GM18858 (cell line): ENCODE measurements at regions not wholly inside any gene's neighbourhood (a gene's known extent, or its start where the extent isn't known, plus 50 kb on each side); places are given as distances from the start of the nearest gene placed in this dataset.

Source experiments
- ATAC-seq: cut with Tn5 transposase; IDR thresholded peaks from one replicate; pipeline ENCODE4 v1.9.1; 2021; ENCODE audit not compliant: unreplicated experiment

DNA sequence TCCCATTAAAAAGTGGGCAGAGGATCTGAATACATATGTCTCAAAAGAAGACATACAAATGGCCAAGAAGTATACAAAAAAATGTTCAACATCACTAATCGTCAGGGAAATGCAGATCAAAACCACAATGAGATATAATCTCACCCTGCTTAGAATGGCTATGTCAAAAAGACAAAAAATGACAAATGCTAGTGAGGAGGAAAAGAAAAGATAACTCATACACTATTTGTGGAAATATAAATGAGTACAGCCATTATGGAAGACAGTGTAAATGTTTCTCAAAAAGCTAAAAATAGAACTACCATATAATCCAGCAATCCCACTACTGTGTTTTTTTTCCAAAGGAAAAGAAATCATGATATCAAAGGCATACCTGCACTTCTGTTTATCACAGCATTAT, 450.7 kb downstream of the EFNA5 start:
- ATAC-seq = no peak

DNA sequence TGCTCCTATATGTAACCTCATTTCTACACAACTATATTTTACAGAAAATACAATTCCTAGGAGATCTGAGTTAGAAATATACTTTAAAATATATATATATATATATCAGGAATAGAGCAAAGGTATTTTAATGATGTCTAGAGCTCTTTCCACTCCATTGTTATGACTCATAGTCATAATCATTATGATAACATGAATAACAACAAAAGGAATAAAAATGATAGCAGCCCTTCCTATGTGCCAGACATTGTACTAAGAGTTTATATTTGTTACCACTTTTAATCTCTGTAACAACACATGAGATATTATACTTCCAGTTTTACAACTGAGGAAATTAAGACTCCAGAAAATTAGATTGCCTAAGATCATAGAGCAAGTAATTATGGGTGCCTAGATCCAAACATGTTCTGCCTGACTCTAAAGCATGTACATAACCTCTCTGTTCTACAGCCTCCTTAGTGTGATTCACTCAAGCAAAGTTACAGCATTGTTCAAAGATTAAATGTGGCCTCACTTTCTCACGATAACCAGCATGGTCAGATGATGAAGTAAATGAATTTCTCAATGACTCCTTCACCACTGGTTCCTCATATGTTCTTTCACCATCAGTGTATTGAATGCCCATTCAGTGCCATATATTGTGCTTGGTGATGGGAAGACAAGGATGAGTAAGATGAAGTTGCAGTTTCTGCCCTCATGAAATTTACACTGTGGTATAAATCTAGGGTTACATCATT, 452.1 kb downstream of the EFNA5 start:
- no peak for ATAC-seq

DNA sequence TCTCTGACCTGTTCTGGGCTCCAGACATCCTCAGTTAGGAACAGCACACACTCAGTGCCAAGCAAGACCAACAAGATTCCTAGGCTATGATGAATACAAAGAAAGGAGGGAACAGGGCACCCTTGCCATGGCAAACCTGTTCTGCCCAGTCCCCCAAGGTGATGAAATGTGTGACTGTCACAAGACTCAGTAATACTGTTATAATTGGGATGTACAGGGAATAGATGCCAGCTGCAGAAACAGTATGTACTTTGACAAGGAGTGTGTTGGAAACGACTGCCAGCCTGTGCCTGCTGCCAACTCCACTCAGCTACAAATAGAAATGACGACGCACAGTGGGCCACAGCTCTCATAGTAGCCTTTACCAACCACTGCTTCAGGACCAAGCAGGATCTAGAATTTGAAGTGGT, 453.0 kb downstream of the EFNA5 start:
- ATAC-seq = no peak

DNA sequence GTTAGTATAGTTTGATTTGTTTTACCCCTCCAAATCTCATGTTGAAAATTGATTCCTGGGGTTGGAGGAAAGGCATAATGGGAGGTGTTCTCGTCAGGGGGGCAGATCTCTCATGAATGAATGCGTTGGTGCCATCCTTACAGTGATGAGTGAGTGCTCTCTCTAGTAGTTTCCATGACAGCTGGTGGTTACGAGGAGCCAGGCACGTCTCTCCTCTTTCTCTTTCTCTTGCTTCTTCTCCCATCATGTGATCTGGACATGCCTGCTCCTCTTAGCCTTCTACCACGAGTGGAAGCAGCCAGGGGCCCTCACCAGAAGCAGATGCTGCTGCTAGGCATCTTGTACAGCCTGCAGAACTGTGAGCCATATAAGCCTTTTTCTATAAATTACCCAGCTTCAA, 454.1 kb downstream of the EFNA5 start:
- no peak for ATAC-seq

GRCh38 chr5:107215611-107216010, 455.1 kb downstream of the EFNA5 start:
- no peak for ATAC-seq

GRCh38 chr5:107213025-107213424, 457.7 kb downstream of the EFNA5 start:
- no peak for ATAC-seq

- no peak for ATAC-seq
These were observed 459.1 kb downstream of the EFNA5 start for GRCh38 chr5:107211630-107212029.

DNA sequence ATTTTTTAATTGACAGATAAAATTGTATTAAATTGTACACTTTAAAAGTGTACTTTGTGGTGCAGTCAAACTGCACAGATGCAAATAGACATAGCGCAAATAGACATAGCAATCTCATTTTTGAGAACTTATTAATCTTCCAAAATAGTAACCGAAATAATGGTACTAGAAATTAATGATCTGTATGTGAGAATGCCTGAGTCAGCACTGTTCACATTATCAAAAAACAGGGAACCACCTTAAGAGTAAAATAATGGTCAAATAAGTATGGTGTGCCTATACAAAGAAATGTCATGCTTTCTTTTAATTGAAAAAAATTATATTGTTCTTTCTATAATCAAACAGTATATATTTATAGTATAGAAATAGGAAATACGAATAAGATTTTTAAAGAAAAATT, 461.9 kb downstream of the EFNA5 start:
- no peak for ATAC-seq

GRCh38 chr5:107204413-107204812, 466.3 kb downstream of the EFNA5 start:
- ATAC-seq = no peak

- ATAC-seq = no peak
These were observed 467.5 kb downstream of the EFNA5 start for GRCh38 chr5:107203243-107203642.

- no peak for ATAC-seq
These were observed 471.0 kb downstream of the EFNA5 start for GRCh38 chr5:107199756-107200155.

DNA sequence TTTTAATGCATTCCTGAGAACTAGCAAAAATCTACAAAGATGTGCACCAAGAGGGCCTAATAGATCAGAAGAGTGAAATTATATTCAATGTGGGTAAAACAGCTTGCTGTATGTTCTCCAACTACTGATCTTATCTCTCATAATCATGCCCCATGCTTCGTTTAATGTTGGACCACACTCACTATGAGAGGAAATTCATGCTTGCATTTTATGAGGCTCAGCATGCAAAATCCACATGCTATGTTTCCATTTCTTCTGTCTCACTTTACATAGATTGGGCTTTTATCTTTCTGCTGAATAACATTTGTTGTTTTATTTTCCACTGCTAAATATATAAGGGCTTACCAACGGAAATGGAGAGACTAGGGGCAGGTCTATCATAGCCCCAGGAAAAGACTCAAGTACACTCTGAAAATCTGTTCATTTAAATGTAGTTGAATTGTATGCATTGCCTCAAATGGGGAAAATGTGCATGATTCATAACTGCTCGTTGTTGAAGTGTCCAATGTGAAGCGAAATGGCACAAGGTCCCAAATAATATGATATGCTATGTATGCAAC, 474.2 kb downstream of the EFNA5 start:
- ATAC-seq = no peak

DNA sequence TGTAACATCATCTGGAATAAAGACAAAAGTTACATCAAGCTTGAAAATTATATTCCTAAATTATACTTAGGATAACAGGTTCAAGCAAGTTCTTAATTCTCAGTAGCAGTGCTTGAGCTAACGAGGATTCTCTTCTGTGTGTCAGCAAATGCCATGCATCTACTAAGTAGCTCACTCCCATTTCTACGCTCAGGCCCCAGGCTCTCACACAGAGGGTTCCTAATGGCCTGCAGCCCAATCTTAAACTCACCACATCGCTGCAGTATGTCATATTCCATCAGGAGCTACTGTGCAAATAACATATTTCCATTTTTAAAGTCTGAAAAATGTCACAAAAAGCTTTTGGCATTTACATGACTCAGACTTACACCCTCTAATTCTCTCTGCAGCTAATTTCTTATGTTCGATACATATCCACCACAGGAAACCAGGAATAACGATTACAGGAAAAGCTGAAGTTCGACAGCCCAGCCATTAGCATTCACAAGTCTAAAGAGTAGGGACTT, 474.8 kb downstream of the EFNA5 start:
- no peak for ATAC-seq

DNA sequence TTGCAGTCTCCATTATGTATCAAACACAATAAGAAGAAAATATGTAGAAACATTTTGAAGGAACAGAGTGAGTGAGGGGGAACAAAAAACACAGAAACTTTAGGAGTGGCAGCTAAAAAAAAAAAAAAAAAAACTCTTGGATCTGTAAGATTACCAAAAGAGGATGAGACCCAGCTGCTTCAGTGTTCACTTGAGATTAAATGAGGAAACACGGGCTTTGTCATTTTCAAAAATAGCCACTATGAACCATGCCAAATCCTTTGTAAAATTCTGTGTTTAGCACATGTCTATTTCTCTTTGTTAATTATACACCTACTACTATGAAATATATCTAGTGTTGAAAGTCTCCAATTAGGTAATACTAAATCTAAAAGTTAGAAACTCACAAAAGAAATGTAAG, 485.9 kb downstream of the EFNA5 start:
- ATAC-seq = no peak

- ATAC-seq = no peak
These were observed 486.7 kb downstream of the EFNA5 start for GRCh38 chr5:107184066-107184465.

GRCh38 chr5:107170620-107171019, 500.1 kb downstream of the EFNA5 start:
- no peak for ATAC-seq

GRCh38 chr5:107169867-107170266, 500.9 kb downstream of the EFNA5 start:
- ATAC-seq = no peak

- ATAC-seq = no peak
These were observed 501.6 kb downstream of the EFNA5 start for GRCh38 chr5:107168848-107169752.

DNA sequence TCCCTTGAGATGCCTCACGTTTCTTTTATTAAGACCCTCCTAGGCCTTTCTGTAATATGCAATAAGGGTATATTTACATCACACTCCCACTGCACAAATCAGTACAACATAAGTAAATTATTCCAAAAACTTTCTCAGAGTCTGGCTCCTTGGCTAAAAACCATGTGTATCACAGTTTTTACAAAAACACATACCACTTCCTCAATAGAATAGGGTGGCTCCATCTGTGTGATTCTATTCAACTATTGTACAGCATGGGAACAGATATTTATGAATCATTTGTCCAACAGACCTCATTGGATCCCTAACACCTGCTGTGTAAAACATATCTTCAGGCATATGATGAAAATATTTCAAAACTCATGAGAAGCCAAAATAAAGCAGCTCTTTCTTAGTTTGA, 502.7 kb downstream of the EFNA5 start:
- ATAC-seq = no peak

DNA sequence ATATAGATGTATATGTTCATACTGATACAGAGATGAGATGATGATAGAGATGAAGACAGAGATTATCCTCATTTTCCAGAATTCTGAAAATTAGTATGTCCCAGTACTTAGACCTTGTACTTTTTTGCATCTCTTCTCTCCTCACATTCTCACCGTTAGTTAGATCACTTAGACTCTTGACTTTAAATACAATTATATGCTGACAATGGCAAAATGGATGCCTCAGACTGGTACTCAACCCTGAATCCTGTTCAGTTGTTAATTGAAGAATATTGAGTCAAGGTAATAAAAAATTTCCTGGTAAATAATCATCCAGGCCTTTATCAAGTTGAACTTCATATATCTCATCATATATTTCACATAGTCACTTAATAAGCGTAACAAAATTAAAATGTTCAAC, 505.4 kb downstream of the EFNA5 start:
- no peak for ATAC-seq

- no peak for ATAC-seq
These were observed 512.9 kb downstream of the EFNA5 start for GRCh38 chr5:107157809-107158208.

- ATAC-seq = no peak
These were observed 515.0 kb downstream of the EFNA5 start for GRCh38 chr5:107155707-107156106.
